Mesenchymal stem cell (in vitro differentiated cells and primary cell): ENCODE measurements at regions not wholly inside any gene's neighbourhood (a gene's known extent, or its start where the extent isn't known, plus 50 kb on each side); places are given as distances from the start of the nearest gene placed in this dataset.

Source experiments
- DNase-seq: peaks from one replicate; pipeline ENCODE4 v3.0.0-alpha.2; 2013
- H2AFZ ChIP-seq: one replicate; pipeline ENCODE4 v1.6.1; 2013; ENCODE audit warnings: low read depth, mild to moderate bottlenecking, control low read depth, inconsistent platforms, low read length, moderate library complexity
- H2AK5ac ChIP-seq: 2 replicates; pipeline ENCODE4 v1.6.1; 2013; ENCODE audit warnings: low read length, moderate library complexity, mild to moderate bottlenecking, inconsistent platforms; ENCODE audit not compliant: severe bottlenecking
- H2BK120ac ChIP-seq: one replicate; pipeline ENCODE4 v1.6.1; 2013; ENCODE audit warnings: low read depth, mild to moderate bottlenecking, inconsistent platforms, low read length, moderate library complexity
- H2BK12ac ChIP-seq, 2 experiments: one replicate each; pipeline ENCODE4 v1.6.1; 2013; ENCODE audit warnings: inconsistent platforms in 2 of 2, low read length in 2 of 2, mild to moderate bottlenecking in 2 of 2, moderate library complexity in 2 of 2, control low read depth in 1 of 2
- H2BK15ac ChIP-seq: one replicate; pipeline ENCODE4 v1.6.1; 2013; ENCODE audit warnings: mild to moderate bottlenecking, low read depth, inconsistent platforms; ENCODE audit not compliant: poor library complexity, severe bottlenecking
- H2BK5ac ChIP-seq: 2 replicates; pipeline ENCODE4 v1.6.1; 2013; ENCODE audit warnings: low read depth, mild to moderate bottlenecking, low read length, control low read depth, inconsistent platforms; ENCODE audit not compliant: poor library complexity, severe bottlenecking
- H3K14ac ChIP-seq, 2 experiments: one replicate each; pipeline ENCODE4 v1.6.1; 2013; ENCODE audit warnings: inconsistent platforms in 2 of 2, low read length in 2 of 2, control low read depth in 1 of 2, mild to moderate bottlenecking in 1 of 2, moderate library complexity in 1 of 2
- H3K18ac ChIP-seq, 2 experiments: one replicate each; pipeline ENCODE4 v1.6.1; 2013; ENCODE audit warnings: inconsistent platforms in 2 of 2, low read length in 2 of 2, control low read depth in 1 of 2, low read depth in 1 of 2, mild to moderate bottlenecking in 1 of 2
- H3K23ac ChIP-seq, 2 experiments: one replicate each; pipeline ENCODE4 v1.6.1; 2013; ENCODE audit warnings: inconsistent platforms in 2 of 2, low read length in 2 of 2, mild to moderate bottlenecking in 2 of 2, moderate library complexity in 2 of 2, control low read depth in 1 of 2
- H3K27ac ChIP-seq: 2 replicates; pipeline ENCODE4 v1.5.1; 2013; ENCODE audit warnings: mild to moderate bottlenecking, moderate library complexity, low read length, control low read depth, inconsistent platforms; ENCODE audit not compliant: poor library complexity, severe bottlenecking
- H3K27me3 ChIP-seq, 2 experiments: 2 replicates each; pipeline versions ENCODE4 v1.6.1 to v1.7.0; 2013; ENCODE audit warnings: low read length in 2 of 2, mild to moderate bottlenecking in 2 of 2, moderate library complexity in 2 of 2, control low read depth in 1 of 2, inconsistent platforms in 1 of 2; ENCODE audit not compliant: control insufficient read depth in 1 of 2, insufficient read depth in 1 of 2
- H3K36me3 ChIP-seq, 2 experiments: 2 replicates each; pipeline versions ENCODE4 v1.6.1 to v1.7.0; 2013; ENCODE audit warnings: low read length in 2 of 2, control low read depth in 1 of 2, inconsistent platforms in 1 of 2, low read depth in 1 of 2, mild to moderate bottlenecking in 1 of 2; ENCODE audit not compliant: insufficient read depth in 2 of 2, control insufficient read depth in 1 of 2
- H3K4ac ChIP-seq, 2 experiments: one replicate each; pipeline ENCODE4 v1.6.1; 2013; ENCODE audit warnings: inconsistent platforms in 2 of 2, low read length in 2 of 2, mild to moderate bottlenecking in 2 of 2, moderate library complexity in 2 of 2, control low read depth in 1 of 2, low read depth in 1 of 2
- H3K4me1 ChIP-seq: 2 replicates; pipeline ENCODE4 v1.6.1; 2013; ENCODE audit warnings: low read depth, low read length, control low read depth; ENCODE audit not compliant: control insufficient read depth, insufficient read depth
- H3K4me2 ChIP-seq: 2 replicates; pipeline ENCODE4 v1.6.1; 2013; ENCODE audit warnings: low read length, mild to moderate bottlenecking, inconsistent platforms; ENCODE audit not compliant: poor library complexity, severe bottlenecking
- H3K4me3 ChIP-seq, 2 experiments: 2 replicates each; pipeline versions ENCODE4 v1.5.1 to v1.7.0; 2013; ENCODE audit warnings: low read length in 2 of 2, mild to moderate bottlenecking in 2 of 2, control low read depth in 1 of 2, low read depth in 1 of 2; ENCODE audit not compliant: insufficient read depth in 1 of 2
- H3K79me1 ChIP-seq: replicated peaks from 2 replicates; pipeline ENCODE4 v1.6.1; 2013; ENCODE audit warnings: mild to moderate bottlenecking, control low read depth, low read length, inconsistent platforms; ENCODE audit not compliant: poor library complexity, severe bottlenecking
- H3K9ac ChIP-seq: 2 replicates; pipeline ENCODE4 v1.7.0; 2013; ENCODE audit warnings: mild to moderate bottlenecking, low read length, moderate library complexity
- H3K9me3 ChIP-seq: 2 replicates; pipeline ENCODE4 v1.7.0; 2013; ENCODE audit warnings: mild to moderate bottlenecking, low read length; ENCODE audit not compliant: control insufficient read depth
- H4K8ac ChIP-seq: one replicate; pipeline ENCODE4 v1.6.1; 2013; ENCODE audit warnings: inconsistent platforms, mild to moderate bottlenecking, low read length, moderate library complexity
- H4K91ac ChIP-seq: one replicate; pipeline ENCODE4 v1.6.1; 2013; ENCODE audit warnings: mild to moderate bottlenecking, low read length, inconsistent platforms
- WGBS: methylation state at CpG from one replicate; pipeline ENCODE4 v1.1.7; 2013; ENCODE audit warnings: mixed read lengths; 5-methylcytosine and 5-hydroxymethylcytosine counted together

DNA sequence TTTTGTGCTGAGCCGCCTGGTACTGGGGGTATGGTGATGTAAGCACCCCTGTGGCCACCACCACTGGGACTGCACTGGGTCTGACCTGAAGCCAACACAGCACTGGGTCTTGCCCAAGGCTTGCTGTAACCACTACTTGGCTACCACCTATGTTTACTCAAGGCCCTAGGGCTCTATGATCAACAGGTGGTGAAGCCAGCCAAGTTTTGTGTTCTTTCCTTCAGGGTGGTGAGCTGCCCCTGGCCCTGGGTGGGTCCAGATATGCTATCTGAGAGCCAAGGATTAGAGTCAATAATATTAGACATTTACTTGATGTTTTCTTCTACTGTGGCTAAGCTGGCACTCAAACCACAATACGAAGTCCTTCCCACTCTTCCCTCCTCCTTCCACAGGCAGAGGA is 55.1 kb upstream of the PAGE4 start:
- 68% methylated on average over 1 of the region's 2 CpGs for WGBS
- DNase-seq: no peak
- Histone ChIP-seq H4K8ac (no peak overlapping the region), H2BK5ac (no peak overlapping the region), H2BK15ac (no peak overlapping the region), H2BK120ac (no peak overlapping the region), H3K23ac (no peak overlapping the region), H3K14ac (no peak overlapping the region), H2AFZ (no peak overlapping the region), H3K27ac (no peak overlapping the region), H3K4me2 (no peak overlapping the region), H3K4ac (no peak overlapping the region), H3K18ac (no peak overlapping the region), H3K27me3 (peaks cover 0 to 6% of the 10 kb centered on the region in 2 experiments), H3K4me3 (no peak overlapping the region), H2BK12ac (no peak overlapping the region), H4K91ac (no peak overlapping the region), H3K4me1 (no peaks in the 10 kb centered on the region), H3K36me3 (no peaks in the 10 kb centered on the region), H3K9me3 (no peaks in the 10 kb centered on the region), H2AK5ac (no peak overlapping the region), H3K79me1 (no peaks in the 10 kb centered on the region), H3K9ac (no peak overlapping the region)

- no peak overlapping the region for H3K18ac ChIP-seq
- no peak overlapping the region for H3K23ac ChIP-seq
- no peak overlapping the region for H2AK5ac ChIP-seq
Observed at GRCh38 chrX:49767236-49767635, 61.9 kb upstream of the PAGE4 start.

DNA sequence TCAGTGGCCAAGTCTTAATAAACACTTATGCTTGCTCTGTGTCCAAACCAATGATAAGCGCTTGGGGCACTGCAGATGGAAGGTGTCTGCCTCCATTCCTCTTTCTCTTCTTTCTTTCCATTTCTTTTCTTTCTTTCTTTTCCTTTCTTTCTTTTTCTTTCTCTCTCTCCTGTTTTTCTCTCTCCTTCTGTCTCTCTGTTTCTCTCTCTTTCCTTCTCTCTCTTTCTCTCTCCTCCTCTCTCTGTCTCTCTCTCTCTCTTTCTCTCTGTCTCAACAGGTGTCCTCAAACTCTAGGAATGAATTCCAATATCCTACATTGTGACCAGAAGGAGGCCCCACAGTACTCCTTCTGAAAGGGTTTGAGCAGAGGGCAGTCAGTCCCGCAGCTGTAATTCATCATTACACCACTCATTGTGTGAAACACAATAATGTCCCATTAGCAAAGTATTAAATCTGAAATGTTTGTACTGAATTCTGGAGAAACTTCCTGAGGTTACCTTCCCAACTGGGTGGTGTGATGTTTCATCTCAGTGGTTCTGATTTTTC is 66.5 kb upstream of the PAGE1 start:
- Histone ChIP-seq H3K36me3 (no peaks in the 10 kb centered on the region), H2BK15ac (no peak overlapping the region), H3K4me2 (no peak overlapping the region), H3K27me3 (peaks cover 0 to 38% of the 10 kb centered on the region in 2 experiments), H2AFZ (no peak overlapping the region), H3K9ac (no peak overlapping the region), H2BK120ac (no peak overlapping the region), H3K4me1 (no peaks in the 10 kb centered on the region), H3K4ac (no peak overlapping the region), H3K27ac (no peak overlapping the region), H2BK12ac (no peak overlapping the region), H2BK5ac (no peak overlapping the region), H3K79me1 (no peaks in the 10 kb centered on the region), H3K23ac (no peak overlapping the region), H3K4me3 (no peak overlapping the region), H3K9me3 (no peaks in the 10 kb centered on the region), H3K18ac (no peak overlapping the region), H2AK5ac (no peak overlapping the region), H4K8ac (no peak overlapping the region), H3K14ac (no peak overlapping the region), H4K91ac (no peak overlapping the region)
- no peak for DNase-seq
- 92% methylated on average over 1 of the region's 2 CpGs for WGBS

More at GRCh38 chrX:49767236-49767635, 61.9 kb upstream of the PAGE4 start:
- no peak overlapping the region for H3K14ac ChIP-seq
- no peak overlapping the region for H2BK5ac ChIP-seq
- WGBS: 83% methylated on average over 1 of the region's 1 CpG
- no peak overlapping the region for H2BK15ac ChIP-seq
- no peak overlapping the region for H2BK120ac ChIP-seq
- H3K27me3 ChIP-seq: peaks cover 0 to 27% of the 10 kb centered on the region in 2 experiments
- H3K4me2 ChIP-seq: no peak overlapping the region
- H3K9ac ChIP-seq: no peak overlapping the region
- H4K8ac ChIP-seq: no peak overlapping the region
- H2BK12ac ChIP-seq: no peak overlapping the region
- H3K79me1 ChIP-seq: no peaks in the 10 kb centered on the region
- no peak overlapping the region for H2AFZ ChIP-seq
- no peaks in the 10 kb centered on the region for H3K9me3 ChIP-seq
- no peak overlapping the region for H3K27ac ChIP-seq
- H3K4ac ChIP-seq: no peak overlapping the region
- H4K91ac ChIP-seq: no peak overlapping the region
- H3K4me1 ChIP-seq: no peaks in the 10 kb centered on the region
- no peak overlapping the region for H3K4me3 ChIP-seq
- H3K36me3 ChIP-seq: no peaks in the 10 kb centered on the region
- no peak for DNase-seq

DNA sequence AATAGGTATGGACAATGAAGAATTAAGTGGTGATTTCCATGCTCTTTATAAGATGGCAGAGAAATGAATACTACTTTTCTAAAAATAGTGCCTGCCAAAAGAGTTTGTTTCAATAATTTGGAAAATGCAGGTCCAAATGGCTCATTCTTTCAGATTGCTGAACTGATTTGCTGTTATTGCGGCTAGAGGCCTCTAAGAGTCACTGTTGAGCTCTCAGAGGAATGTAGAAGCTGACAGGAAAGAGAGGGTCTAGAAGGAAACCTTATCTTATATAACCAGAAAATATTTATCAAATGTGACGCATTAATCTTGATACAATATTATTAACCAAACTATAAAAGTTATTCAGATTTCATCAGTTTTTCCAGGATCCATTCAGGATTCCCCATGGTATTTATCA is 65.7 kb upstream of the PAGE1 start:
- Histone ChIP-seq H3K23ac (no peak overlapping the region), H3K79me1 (no peaks in the 10 kb centered on the region), H2AK5ac (no peak overlapping the region), H3K4me1 (no peaks in the 10 kb centered on the region), H3K36me3 (no peaks in the 10 kb centered on the region), H2BK15ac (no peak overlapping the region), H2BK12ac (no peak overlapping the region), H3K4ac (no peak overlapping the region), H3K9ac (no peak overlapping the region), H3K27ac (no peak overlapping the region), H3K27me3 (peaks cover 0 to 42% of the 10 kb centered on the region in 2 experiments), H2BK120ac (no peak overlapping the region), H3K4me3 (no peak overlapping the region), H4K8ac (no peak overlapping the region), H4K91ac (no peak overlapping the region), H2AFZ (no peak overlapping the region), H3K14ac (no peak overlapping the region), H3K4me2 (no peak overlapping the region), H3K9me3 (no peaks in the 10 kb centered on the region), H2BK5ac (no peak overlapping the region), H3K18ac (no peak overlapping the region)
- peak; percentile 10 for DNase-seq
- WGBS: no CpG with 5 or more reads among the region's 2 CpGs
